Neural cell (in vitro differentiated cells): ENCODE measurements at regions not wholly inside any gene's neighbourhood (a gene's known extent, or its start where the extent isn't known, plus 50 kb on each side); places are given as distances from the start of the nearest gene placed in this dataset.

Experiments used
- H2AFZ ChIP-seq: fragments of 200-600, 300-800 bp; sonication (generic), shearing (Covaris generic); 2 replicates; pipeline ENCODE4 v1.6.0; 2014; ENCODE audit warnings: low read depth, mild to moderate bottlenecking, antibody characterized with exemption, low read length, moderate library complexity
- H3F3A ChIP-seq: fragments of 200-600 bp; shearing (Covaris generic); 2 replicates; pipeline ENCODE4 v1.6.1; 2016; ENCODE audit warnings: mild to moderate bottlenecking, moderate library complexity, mixed read lengths, antibody characterized with exemption, low read length; ENCODE audit not compliant: insufficient read depth, poor library complexity, severe bottlenecking
- H3K27ac ChIP-seq: fragments of 200-600, 300-800 bp; sonication (generic), shearing (Covaris generic); 2 replicates; pipeline ENCODE4 v1.5.1; 2014; ENCODE audit warnings: mild to moderate bottlenecking, low read length, moderate library complexity
- H3K27me3 ChIP-seq: fragments of 300-800, 200-600 bp; sonication (generic), shearing (Covaris generic); 2 replicates; pipeline ENCODE4 v1.6.0; 2014; ENCODE audit warnings: mild to moderate bottlenecking, low read depth, low read length, moderate library complexity; ENCODE audit not compliant: insufficient read depth
- H3K36me3 ChIP-seq: fragments of 300-800, 200-600 bp; sonication (generic), shearing (Covaris generic); 2 replicates; pipeline ENCODE4 v1.5.1; 2014; ENCODE audit warnings: mild to moderate bottlenecking, antibody characterized with exemption, low read length, moderate library complexity; ENCODE audit not compliant: insufficient read depth
- H3K4me2 ChIP-seq: fragments of 300-800, 200-600 bp; sonication (generic), shearing (Covaris generic); 2 replicates; pipeline ENCODE4 v1.6.0; 2014; ENCODE audit warnings: mild to moderate bottlenecking, low read length
- H3K4me3 ChIP-seq: fragments of 300-800, 200-600 bp; sonication (generic), shearing (Covaris generic); 2 replicates; pipeline ENCODE4 v1.5.1; 2014; ENCODE audit warnings: mild to moderate bottlenecking, low read length, moderate library complexity
- H3K79me2 ChIP-seq: fragments of 200-600 bp; shearing (Covaris generic); replicated peaks from 2 replicates; pipeline ENCODE4 v1.6.0; 2014; ENCODE audit warnings: mild to moderate bottlenecking, low read length, moderate library complexity; ENCODE audit not compliant: insufficient read depth
- H3K9ac ChIP-seq: fragments of 300-800, 200-600 bp; sonication (generic), shearing (Covaris generic); 2 replicates; pipeline ENCODE4 v1.6.1; 2016; ENCODE audit warnings: mild to moderate bottlenecking, low read length, mixed read lengths
- H3K9me2 ChIP-seq: fragments of 200-600 bp; shearing (Covaris generic); 2 replicates; pipeline ENCODE4 v1.6.1; 2016; ENCODE audit warnings: mild to moderate bottlenecking, low read length, mixed read lengths; ENCODE audit not compliant: insufficient read depth
- H3K9me3 ChIP-seq: fragments of 200-600, 300-800 bp; sonication (generic), shearing (Covaris generic); 2 replicates; pipeline ENCODE4 v1.6.1; 2016; ENCODE audit warnings: mild to moderate bottlenecking, mixed run types, low read length, moderate library complexity, mixed read lengths
- H4K20me1 ChIP-seq: fragments of 200-600 bp; shearing (Covaris generic); 2 replicates; pipeline ENCODE4 v1.6.1; 2016; ENCODE audit warnings: mild to moderate bottlenecking, mixed run types; ENCODE audit not compliant: insufficient read depth
- CTCF ChIP-seq: fragments of 450-650 bp; IDR thresholded peaks from 2 replicates; pipeline ENCODE4 v1.5.1; 2014; ENCODE audit warnings: antibody characterized with exemption, mild to moderate bottlenecking, moderate library complexity; ENCODE audit not compliant: poor library complexity, severe bottlenecking
- EP300 ChIP-seq: fragments of 450-650 bp; conservative IDR thresholded peaks from 2 replicates; pipeline ENCODE4 v1.6.1; 2014; ENCODE audit warnings: antibody characterized with exemption, mild to moderate bottlenecking, moderate library complexity; ENCODE audit not compliant: poor library complexity, severe bottlenecking
- EZH2 ChIP-seq: fragments of 200-600, 300-800 bp; shearing (Covaris generic), sonication (generic); IDR thresholded peaks from 2 replicates; pipeline ENCODE4 v1.6.1; 2014; ENCODE audit warnings: antibody characterized with exemption, low read length, borderline replicate concordance, mild to moderate bottlenecking; ENCODE audit not compliant: insufficient read depth, poor library complexity, severe bottlenecking
- MXI1 ChIP-seq: fragments of 450-650 bp; conservative IDR thresholded peaks from 2 replicates; pipeline ENCODE4 v1.6.1; 2014; ENCODE audit warnings: antibody characterized with exemption, mild to moderate bottlenecking; ENCODE audit not compliant: poor library complexity, severe bottlenecking
- POLR2AphosphoS5 ChIP-seq: IDR thresholded peaks from 2 replicates; pipeline ENCODE4 v1.6.1; 2012
- RAD21 ChIP-seq: fragments of 450-650 bp; conservative IDR thresholded peaks from 2 replicates; pipeline ENCODE4 v1.6.1; 2014; ENCODE audit warnings: antibody characterized with exemption, mild to moderate bottlenecking, moderate library complexity
- REST ChIP-seq: IDR thresholded peaks from 2 replicates; pipeline ENCODE4 v1.6.1; 2012; ENCODE audit warnings: borderline replicate concordance
- SMC3 ChIP-seq: fragments of 450-650 bp; conservative IDR thresholded peaks from 2 replicates; pipeline ENCODE4 v1.6.1; 2014; ENCODE audit warnings: antibody characterized with exemption, mild to moderate bottlenecking, moderate library complexity; ENCODE audit not compliant: poor library complexity
- TAF1 ChIP-seq: IDR thresholded peaks from 2 replicates; pipeline ENCODE4 v1.6.1; 2012; ENCODE audit warnings: low read depth

- H3K79me2 ChIP-seq: no peaks in the 10 kb centered on the region
- no peak overlapping the region for H3K9ac ChIP-seq
- H3K27me3 ChIP-seq: no peaks in the 10 kb centered on the region
- TF ChIP-seq RAD21: no peak
- no peak for TF ChIP-seq REST
- TF ChIP-seq TAF1: no peak
- TF ChIP-seq POLR2AphosphoS5: no peak
- H3K9me3 ChIP-seq: no peaks in the 10 kb centered on the region
- no peaks in the 10 kb centered on the region for H3F3A ChIP-seq
- no peaks in the 10 kb centered on the region for H4K20me1 ChIP-seq
- H2AFZ ChIP-seq: no peak overlapping the region
- no peaks in the 10 kb centered on the region for H3K9me2 ChIP-seq
- no peak overlapping the region for H3K27ac ChIP-seq
- no peak overlapping the region for H3K4me3 ChIP-seq
- no peaks in the 10 kb centered on the region for H3K36me3 ChIP-seq
- no peak overlapping the region for H3K4me2 ChIP-seq
Observed at GRCh38 chr4:19300213-19300612, 951.5 kb upstream of the SLIT2 start.

- Histone ChIP-seq H3K36me3 (no peaks in the 10 kb centered on the region), H3K9ac (no peak overlapping the region), H3K79me2 (no peaks in the 10 kb centered on the region), H3K27ac (no peak overlapping the region), H3K9me3 (no peaks in the 10 kb centered on the region), H3K9me2 (no peaks in the 10 kb centered on the region), H3K4me2 (no peak overlapping the region), H3F3A (no peaks in the 10 kb centered on the region), H3K4me3 (no peak overlapping the region), H3K27me3 (no peaks in the 10 kb centered on the region), H4K20me1 (no peaks in the 10 kb centered on the region), H2AFZ (no peak overlapping the region)
- TF ChIP-seq EP300 (no peak), MXI1 (no peak), TAF1 (no peak), POLR2AphosphoS5 (no peak), EZH2 (no peak)
Observed at GRCh38 chr4:19298998-19299397, 952.7 kb upstream of the SLIT2 start.

GRCh38 chr4:19293781-19294180 is 957.9 kb upstream of the SLIT2 start:
- Histone ChIP-seq H3K9me2 (no peaks in the 10 kb centered on the region), H3K27ac (no peak overlapping the region), H4K20me1 (no peaks in the 10 kb centered on the region), H3K9me3 (peaks cover 6% of the 10 kb centered on the region), H3K9ac (no peak overlapping the region), H3F3A (no peaks in the 10 kb centered on the region), H2AFZ (no peak overlapping the region), H3K4me3 (no peak overlapping the region), H3K36me3 (no peaks in the 10 kb centered on the region), H3K4me2 (no peak overlapping the region), H3K79me2 (no peaks in the 10 kb centered on the region), H3K27me3 (no peaks in the 10 kb centered on the region)
- no peak for TF ChIP-seq POLR2AphosphoS5
- TF ChIP-seq EZH2: no peak
- TF ChIP-seq MXI1: no peak
- no peak for TF ChIP-seq REST
- no peak for TF ChIP-seq EP300
- TF ChIP-seq SMC3: no peak
- TF ChIP-seq TAF1: no peak
- no peak for TF ChIP-seq RAD21
- TF ChIP-seq CTCF: no peak
